H9 (cell line): ENCODE measurements at regions not wholly inside any gene's neighbourhood (a gene's known extent, or its start where the extent isn't known, plus 50 kb on each side); places are given as distances from the start of the nearest gene placed in this dataset.
A peak's percentile ranks its signal among the peaks of the same experiment; 100 is the strongest.

Experiments used
- DNase-seq: peaks from one replicate; pipeline ENCODE4 v3.0.0-alpha.2; 2017
- H2AFZ ChIP-seq: one replicate; pipeline ENCODE4 v1.6.1; 2013; ENCODE audit warnings: mild to moderate bottlenecking, low read length, control low read depth, moderate library complexity
- H2AK5ac ChIP-seq: 2 replicates; pipeline ENCODE4 v1.6.1; 2013; ENCODE audit warnings: low read length, control low read depth, mixed read lengths; ENCODE audit not compliant: insufficient read length
- H2BK120ac ChIP-seq: one replicate; pipeline ENCODE4 v1.6.1; 2013; ENCODE audit warnings: low read depth, mild to moderate bottlenecking, low read length, control low read depth, inconsistent platforms; ENCODE audit not compliant: poor library complexity, severe bottlenecking
- H2BK12ac ChIP-seq: 2 replicates; pipeline ENCODE4 v1.6.1; 2013; ENCODE audit warnings: low read length, control low read depth, mixed read lengths, low read depth; ENCODE audit not compliant: insufficient read length
- H2BK15ac ChIP-seq: 2 replicates; pipeline ENCODE4 v1.6.1; 2013; ENCODE audit warnings: low read depth, low read length, control low read depth
- H2BK20ac ChIP-seq: one replicate; pipeline ENCODE4 v1.6.1; 2013; ENCODE audit warnings: low read depth, mild to moderate bottlenecking, low read length, control low read depth, inconsistent platforms; ENCODE audit not compliant: poor library complexity, severe bottlenecking
- H2BK5ac ChIP-seq: 2 replicates; pipeline ENCODE4 v1.6.1; 2013; ENCODE audit warnings: low read length, control low read depth, mixed read lengths; ENCODE audit not compliant: insufficient read length
- H3K14ac ChIP-seq: 2 replicates; pipeline ENCODE4 v1.6.1; 2013; ENCODE audit warnings: low read length, control low read depth; ENCODE audit not compliant: insufficient read depth
- H3K18ac ChIP-seq: 2 replicates; pipeline ENCODE4 v1.6.1; 2013; ENCODE audit warnings: low read depth, mild to moderate bottlenecking, mixed read lengths, low read length, control low read depth; ENCODE audit not compliant: insufficient read length
- H3K23ac ChIP-seq: 2 replicates; pipeline ENCODE4 v1.6.1; 2013; ENCODE audit warnings: low read length, control low read depth, mixed read lengths, low read depth; ENCODE audit not compliant: insufficient read length
- H3K23me2 ChIP-seq: 2 replicates; pipeline ENCODE4 v1.6.1; 2013; ENCODE audit warnings: low read depth, mild to moderate bottlenecking, mixed read lengths, low read length, control low read depth; ENCODE audit not compliant: insufficient read length, poor library complexity, severe bottlenecking
- H3K27ac ChIP-seq: 2 replicates; pipeline ENCODE4 v1.5.1; 2013; ENCODE audit warnings: low read length, control low read depth, mixed read lengths, low read depth; ENCODE audit not compliant: insufficient read length
- H3K27me3 ChIP-seq: 2 replicates; pipeline ENCODE4 v1.6.1; 2013; ENCODE audit warnings: low read length, control low read depth, inconsistent platforms; ENCODE audit not compliant: insufficient read depth
- H3K4ac ChIP-seq: 2 replicates; pipeline ENCODE4 v1.6.1; 2013; ENCODE audit warnings: low read depth, mild to moderate bottlenecking, control low read depth, inconsistent platforms, low read length, moderate library complexity
- H3K4me1 ChIP-seq: 2 replicates; pipeline ENCODE4 v1.6.1; 2013; ENCODE audit warnings: low read length, control low read depth, inconsistent platforms; ENCODE audit not compliant: insufficient read depth
- H3K4me2 ChIP-seq: 2 replicates; pipeline ENCODE4 v1.6.1; 2013; ENCODE audit warnings: low read length, control low read depth, mixed read lengths; ENCODE audit not compliant: insufficient read length, insufficient read depth
- H3K56ac ChIP-seq: 2 replicates; pipeline ENCODE4 v1.6.1; 2013; ENCODE audit warnings: low read depth, mild to moderate bottlenecking, mixed read lengths, low read length, control low read depth; ENCODE audit not compliant: insufficient read length
- H3K79me1 ChIP-seq: 2 replicates; pipeline ENCODE4 v1.6.1; 2013; ENCODE audit warnings: low read depth, mild to moderate bottlenecking, moderate library complexity, low read length, control low read depth, inconsistent platforms; ENCODE audit not compliant: insufficient read depth, poor library complexity, severe bottlenecking
- H3K79me2 ChIP-seq: 2 replicates; pipeline ENCODE4 v1.6.1; 2013; ENCODE audit warnings: low read length, control low read depth, inconsistent platforms; ENCODE audit not compliant: insufficient read depth
- H3K9ac ChIP-seq: 2 replicates; pipeline ENCODE4 v1.6.1; 2013; ENCODE audit warnings: low read length, control low read depth, mixed read lengths; ENCODE audit not compliant: insufficient read length; ENCODE audit errors: extremely low read depth
- H3K9me3 ChIP-seq: one replicate; pipeline ENCODE4 v1.6.1; 2013; ENCODE audit warnings: low read depth, low read length, inconsistent platforms; ENCODE audit not compliant: control insufficient read depth
- H3T11ph ChIP-seq: one replicate; pipeline ENCODE4 v1.6.1; 2013; ENCODE audit warnings: mild to moderate bottlenecking, low read length, control low read depth, inconsistent platforms
- H4K20me1 ChIP-seq: one replicate; pipeline ENCODE4 v1.6.1; 2013; ENCODE audit not compliant: control insufficient read depth, insufficient read length, insufficient read depth
- H4K5ac ChIP-seq: 2 replicates; pipeline ENCODE4 v1.6.1; 2013; ENCODE audit warnings: low read depth, mild to moderate bottlenecking, mixed read lengths, low read length, control low read depth; ENCODE audit not compliant: insufficient read length
- H4K8ac ChIP-seq: replicated peaks from 2 replicates; pipeline ENCODE4 v1.6.1; 2013; ENCODE audit warnings: low read length, control low read depth, mixed read lengths, low read depth; ENCODE audit not compliant: insufficient read length
- H4K91ac ChIP-seq: 2 replicates; pipeline ENCODE4 v1.6.1; 2013; ENCODE audit warnings: low read depth, mild to moderate bottlenecking, moderate library complexity, mixed read lengths, low read length, control low read depth; ENCODE audit not compliant: insufficient read length
- H3K27ac Mint-ChIP-seq, 3 experiments: 2 replicates in 2 of 3; 3 replicates in 1 of 3; pipeline ENCODE4 v1.8.0; 2020 to 2021; ENCODE audit warnings: mixed read lengths in 3 of 3, mild to moderate bottlenecking in 1 of 3, moderate library complexity in 1 of 3
- H3K27me3 Mint-ChIP-seq: 2 replicates; pipeline ENCODE4 v1.8.0; 2021; ENCODE audit warnings: low read depth, mild to moderate bottlenecking, moderate library complexity, mixed read lengths
- H3K36me3 Mint-ChIP-seq, 3 experiments: 2 replicates in 2 of 3; 3 replicates in 1 of 3; pipeline ENCODE4 v1.8.0; 2020 to 2021; ENCODE audit warnings: low read depth in 3 of 3, mixed read lengths in 3 of 3; ENCODE audit not compliant: insufficient read depth in 1 of 3
- H3K4me1 Mint-ChIP-seq, 2 experiments: 2 replicates each; pipeline ENCODE4 v1.8.0; 2020; ENCODE audit warnings: mixed read lengths in 2 of 2
- H3K4me3 Mint-ChIP-seq, 2 experiments: 2 replicates in 1 of 2; 3 replicates in 1 of 2; pipeline ENCODE4 v1.8.0; 2020 to 2021; ENCODE audit warnings: mild to moderate bottlenecking in 2 of 2, mixed read lengths in 2 of 2, moderate library complexity in 1 of 2
- H3K9me3 Mint-ChIP-seq, 2 experiments: 2 replicates in 1 of 2; 3 replicates in 1 of 2; pipeline ENCODE4 v1.8.0; 2020; ENCODE audit warnings: mild to moderate bottlenecking in 2 of 2, mixed read lengths in 2 of 2, moderate library complexity in 1 of 2
- CTCF ChIP-seq: fragments of 200-600 bp; sonication (generic); conservative IDR thresholded peaks from 3 replicates; pipeline ENCODE4 v1.8.0; 2021; ENCODE audit warnings: antibody characterized with exemption, mild to moderate bottlenecking
- WGBS: extraction: QIAGEN DNeasy Blood & Tissue Kit; methylation state at CpG from one replicate; pipeline ENCODE4 v1.1.7; 2013; ENCODE audit warnings: missing lambda C conversion rate, low lambda C conversion rate, mixed read lengths; ENCODE audit not compliant: insufficient read length; ENCODE audit errors: extremely low coverage; 5-methylcytosine and 5-hydroxymethylcytosine counted together

- H2BK20ac ChIP-seq = no peak overlapping the region
- no peak overlapping the region for H2BK15ac ChIP-seq
- H3K4me2 ChIP-seq = no peak overlapping the region
- no peak overlapping the region for H2BK12ac ChIP-seq
- H4K8ac ChIP-seq = no peak overlapping the region
- H3T11ph ChIP-seq = no peak overlapping the region
- H3K23me2 ChIP-seq = no peaks in the 10 kb centered on the region
- H3K4me1 ChIP-seq = no peaks in the 10 kb centered on the region
- no peak overlapping the region for H2AK5ac ChIP-seq
- no peak overlapping the region for H3K56ac ChIP-seq
- no CpG with 5 or more reads among the region's 13 CpGs for WGBS
- H3K14ac ChIP-seq = no peak overlapping the region
- no peak overlapping the region for H2BK120ac ChIP-seq
- no peak overlapping the region for H2BK5ac ChIP-seq
- H3K9ac ChIP-seq = no peak overlapping the region
- H2AFZ ChIP-seq = no peak overlapping the region
- H3K4ac ChIP-seq = no peak overlapping the region
- Mint-ChIP-seq H3K4me1 (peaks cover 15 to 28% of the 10 kb centered on the region in 2 experiments), H3K36me3 (no peaks in the 10 kb centered on the region), H3K27ac (no peak overlapping the region; a peak in 1 of 7 replicates), H3K27me3 (peaks cover 21% of the 10 kb centered on the region), H3K4me3 (no peak overlapping the region), H3K9me3 (no peaks in the 10 kb centered on the region; a peak in 1 of 5 replicates)
- peak; percentile 18 for DNase-seq
- TF ChIP-seq CTCF = no peak
- no peaks in the 10 kb centered on the region for H3K79me2 ChIP-seq
- no peak overlapping the region for H4K5ac ChIP-seq
- no peak overlapping the region for H3K23ac ChIP-seq
- no peaks in the 10 kb centered on the region for H3K9me3 ChIP-seq
- no peaks in the 10 kb centered on the region for H3K79me1 ChIP-seq
- no peak overlapping the region for H4K91ac ChIP-seq
- H3K18ac ChIP-seq = no peak overlapping the region
- H3K27ac ChIP-seq = no peak overlapping the region
- H4K20me1 ChIP-seq = no peaks in the 10 kb centered on the region
- no peaks in the 10 kb centered on the region; the same call in 1 of the 2 replicates for H3K27me3 ChIP-seq
Measured at GRCh38 chr14:94686511-94687160, 74.4 kb downstream of the SERPINA3 start.
